SH-SY5Y (cell line): ENCODE measurements at regions not wholly inside any gene's neighbourhood (a gene's known extent, or its start where the extent isn't known, plus 50 kb on each side); places are given as distances from the start of the nearest gene placed in this dataset.

Experiments used
- GATA2 ChIP-seq: IDR thresholded peaks from 2 replicates; pipeline ENCODE4 v1.6.1; 2011; ENCODE audit warnings: mild to moderate bottlenecking, low read depth, low read length
- GATA3 ChIP-seq: IDR thresholded peaks from 2 replicates; pipeline ENCODE4 v1.6.1; 2011; ENCODE audit warnings: low read depth, mild to moderate bottlenecking, low read length, moderate library complexity

DNA sequence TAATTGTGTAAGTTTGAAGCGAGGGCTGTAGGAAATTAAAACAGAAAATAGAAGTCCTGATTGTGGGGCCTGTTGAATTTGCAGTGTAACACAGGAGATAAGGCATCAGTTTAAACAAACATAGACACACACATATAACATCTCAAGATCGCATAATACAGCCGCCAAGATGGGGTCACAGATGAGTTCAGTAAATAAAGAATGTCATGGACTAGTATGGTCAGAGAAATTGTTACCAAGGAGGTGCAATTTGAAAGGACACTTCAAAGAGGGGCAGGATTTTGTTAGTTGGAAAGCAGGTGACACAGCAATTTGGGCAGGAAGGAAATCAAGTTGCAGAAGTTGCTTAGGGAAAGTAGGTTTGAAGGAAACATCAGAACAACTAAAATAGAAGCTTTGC lies 450.0 kb downstream of the USP25 start:
- no peak for TF ChIP-seq GATA2
- TF ChIP-seq GATA3: no peak
